Right lobe of liver (tissue), 6 donors: ENCODE measurements at regions not wholly inside any gene's neighbourhood (a gene's known extent, or its start where the extent isn't known, plus 50 kb on each side); places are given as distances from the start of the nearest gene placed in this dataset.

Source experiments
- ATAC-seq, 4 donors: fragments of 200-7000 bp; cut with Tn5 transposase; one replicate each; pipeline ENCODE4 v1.9.1; 2020; ENCODE audit warnings: mild to moderate bottlenecking in 4 of 4, moderate library complexity in 4 of 4
- DNase-seq, 3 donors: peaks; one replicate each; pipeline ENCODE4 v3.0.0-alpha.2; 2020
- H3K27ac ChIP-seq, 3 donors: fragments of 200-600 bp; one replicate each; pipeline ENCODE4 v1.8.0; 2022
- H3K27me3 ChIP-seq, 2 donors: fragments of 200-600 bp; one replicate each; pipeline ENCODE4 v1.8.0; 2022
- H3K36me3 ChIP-seq, 4 donors: fragments of 200-600 bp; sonication (generic) in 1 of 4; one replicate each; pipeline versions ENCODE4 v1.5.1 to v1.8.0; 2017 to 2022; ENCODE audit warnings: control low read depth in 1 of 4
- H3K4me1 ChIP-seq, 4 donors: fragments of 200-600 bp; sonication (generic) in 1 of 4; one replicate each; pipeline versions ENCODE4 v1.5.1 to v1.8.0; 2017 to 2022; ENCODE audit warnings: control low read depth in 1 of 4
- H3K4me3 ChIP-seq, 3 donors: fragments of 200-600 bp; one replicate each; pipeline ENCODE4 v1.8.0; 2022
- H3K9me3 ChIP-seq, 4 donors: fragments of 200-600 bp; sonication (generic) in 1 of 4; one replicate each; pipeline versions ENCODE4 v1.5.1 to v1.8.0; 2017 to 2022; ENCODE audit warnings: control low read depth in 1 of 4
- POLR2A ChIP-seq: fragments of 450-650 bp; IDR thresholded peaks from one replicate; pipeline ENCODE4 v1.6.1; 2017; ENCODE audit warnings: antibody characterized with exemption, mild to moderate bottlenecking
- WGBS: methylation state at CpG from one replicate; pipeline ENCODE4 v1.1.6; 2018; ENCODE audit warnings: low coverage, low lambda C conversion rate; ENCODE audit not compliant: insufficient coverage; ENCODE audit errors: missing lambda C conversion rate; 5-methylcytosine and 5-hydroxymethylcytosine counted together
- intact Hi-C, 2 donors: fragments of 100-400 bp; cut with DNase I; formaldehyde crosslinking; loops; one replicate each; pipeline versions ENCODE4 v1.11.2 to v1.14.1; 2022
- TF ChIP-seq, protein P1 (sequence below), 4 donors: fragments of 200-600 bp in 3 of 4; fragments of 450-650 bp in 1 of 4; IDR thresholded peaks; one replicate each; pipeline versions ENCODE4 v1.5.1 to v1.8.0; 2016 to 2022; ENCODE audit warnings: antibody characterized with exemption in 4 of 4, mild to moderate bottlenecking in 2 of 4
- donor health status: DM: no; HTN: yes; CAD: no.
- donor health status: DM: no; HTN: no; CAD: no.
- donor health status: DM: no; HTN: no; CAD: no.
- donor health status: DM: no; HTN: yes; CAD: no.
- donor health status: DM: no; HTN: yes; CAD: no.

DNA sequence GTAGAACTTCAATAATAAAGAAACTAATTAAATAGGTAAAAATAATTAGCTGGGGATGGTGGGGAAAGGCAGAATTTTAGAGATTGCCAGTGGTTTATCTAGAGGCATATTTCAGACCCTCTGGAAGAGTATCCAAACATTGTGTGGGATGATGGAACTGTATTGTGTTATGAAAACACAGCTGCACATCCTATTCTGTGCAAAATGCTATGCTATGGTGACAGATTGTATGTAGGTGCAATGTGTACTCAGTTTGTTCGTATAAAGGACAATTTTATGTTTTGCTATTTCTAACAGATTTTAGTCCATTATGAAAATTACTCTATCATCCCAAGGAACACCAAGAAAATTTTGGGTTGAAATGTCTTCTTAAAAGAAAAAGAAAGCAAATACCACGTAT lies 1054.7 kb downstream of the PDHA2 start:
- intact Hi-C loops = no loop called here
- ATAC-seq (no peak), DNase-seq (no peak)
- Histone ChIP-seq H3K4me3 (no peak overlapping the region), H3K27ac (no peak overlapping the region), H3K36me3 (no peaks in the 10 kb centered on the region), H3K9me3 (no peaks in the 10 kb centered on the region), H3K27me3 (no peaks in the 10 kb centered on the region), H3K4me1 (no peaks in the 10 kb centered on the region)
- TF ChIP-seq POLR2A = no peak
- TF ChIP-seq, protein P1, sequence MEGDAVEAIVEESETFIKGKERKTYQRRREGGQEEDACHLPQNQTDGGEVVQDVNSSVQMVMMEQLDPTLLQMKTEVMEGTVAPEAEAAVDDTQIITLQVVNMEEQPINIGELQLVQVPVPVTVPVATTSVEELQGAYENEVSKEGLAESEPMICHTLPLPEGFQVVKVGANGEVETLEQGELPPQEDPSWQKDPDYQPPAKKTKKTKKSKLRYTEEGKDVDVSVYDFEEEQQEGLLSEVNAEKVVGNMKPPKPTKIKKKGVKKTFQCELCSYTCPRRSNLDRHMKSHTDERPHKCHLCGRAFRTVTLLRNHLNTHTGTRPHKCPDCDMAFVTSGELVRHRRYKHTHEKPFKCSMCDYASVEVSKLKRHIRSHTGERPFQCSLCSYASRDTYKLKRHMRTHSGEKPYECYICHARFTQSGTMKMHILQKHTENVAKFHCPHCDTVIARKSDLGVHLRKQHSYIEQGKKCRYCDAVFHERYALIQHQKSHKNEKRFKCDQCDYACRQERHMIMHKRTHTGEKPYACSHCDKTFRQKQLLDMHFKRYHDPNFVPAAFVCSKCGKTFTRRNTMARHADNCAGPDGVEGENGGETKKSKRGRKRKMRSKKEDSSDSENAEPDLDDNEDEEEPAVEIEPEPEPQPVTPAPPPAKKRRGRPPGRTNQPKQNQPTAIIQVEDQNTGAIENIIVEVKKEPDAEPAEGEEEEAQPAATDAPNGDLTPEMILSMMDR (IDR thresholded peaks at IDR 0.05) = no peak
- 34% methylated on average over 2 of the region's 2 CpGs for WGBS

DNA sequence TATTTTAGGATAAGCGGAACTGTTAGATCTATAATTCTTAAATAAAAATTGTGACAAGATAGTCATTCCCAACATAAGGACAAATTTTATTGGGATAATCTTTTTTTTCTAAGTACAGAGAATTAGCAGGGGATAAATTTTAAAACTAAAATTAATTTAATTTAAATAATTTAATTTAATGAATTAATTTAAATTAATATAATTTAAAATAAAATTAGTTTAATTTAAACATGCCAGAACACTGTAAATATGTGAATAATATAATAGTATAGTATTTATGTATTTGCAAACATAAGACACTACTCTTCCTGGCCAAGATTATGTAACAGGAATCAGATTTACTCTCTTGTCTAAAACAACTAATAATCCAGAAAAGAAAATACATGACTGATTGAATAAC lies 1055.9 kb downstream of the PDHA2 start:
- Histone ChIP-seq H3K4me1 (no peaks in the 10 kb centered on the region), H3K36me3 (no peaks in the 10 kb centered on the region), H3K27me3 (no peaks in the 10 kb centered on the region), H3K27ac (no peak overlapping the region), H3K4me3 (no peak overlapping the region), H3K9me3 (no peaks in the 10 kb centered on the region)
- ATAC-seq = no peak
- DNase-seq = no peak
- TF ChIP-seq, protein P1 (IDR thresholded peaks at IDR 0.05) = no peak
- TF ChIP-seq POLR2A = no peak
- intact Hi-C loops = no loop called here
- 65% methylated on average over 1 of the region's 1 CpG for WGBS

DNA sequence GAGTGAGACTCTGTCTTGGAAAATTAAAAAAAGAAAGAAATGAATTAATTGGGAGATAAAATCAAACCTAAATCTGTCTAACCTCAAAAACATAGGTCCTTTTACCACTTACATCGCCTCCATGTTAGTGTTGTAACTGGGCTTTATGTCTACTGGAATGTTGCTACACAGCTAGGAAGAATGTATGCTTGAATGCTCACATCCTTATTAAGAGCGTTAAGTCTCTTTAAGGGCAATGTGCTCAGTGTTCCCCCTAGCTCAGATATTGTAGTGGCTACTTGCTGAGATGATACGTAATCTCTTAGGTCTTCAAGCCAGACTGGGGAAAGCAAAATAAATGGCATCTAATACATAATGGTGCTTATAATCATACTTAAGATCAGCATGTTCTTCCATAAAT lies 1072.8 kb downstream of the PDHA2 start:
- no peak for DNase-seq
- intact Hi-C loops = no loop called here
- no peak for ATAC-seq

DNA sequence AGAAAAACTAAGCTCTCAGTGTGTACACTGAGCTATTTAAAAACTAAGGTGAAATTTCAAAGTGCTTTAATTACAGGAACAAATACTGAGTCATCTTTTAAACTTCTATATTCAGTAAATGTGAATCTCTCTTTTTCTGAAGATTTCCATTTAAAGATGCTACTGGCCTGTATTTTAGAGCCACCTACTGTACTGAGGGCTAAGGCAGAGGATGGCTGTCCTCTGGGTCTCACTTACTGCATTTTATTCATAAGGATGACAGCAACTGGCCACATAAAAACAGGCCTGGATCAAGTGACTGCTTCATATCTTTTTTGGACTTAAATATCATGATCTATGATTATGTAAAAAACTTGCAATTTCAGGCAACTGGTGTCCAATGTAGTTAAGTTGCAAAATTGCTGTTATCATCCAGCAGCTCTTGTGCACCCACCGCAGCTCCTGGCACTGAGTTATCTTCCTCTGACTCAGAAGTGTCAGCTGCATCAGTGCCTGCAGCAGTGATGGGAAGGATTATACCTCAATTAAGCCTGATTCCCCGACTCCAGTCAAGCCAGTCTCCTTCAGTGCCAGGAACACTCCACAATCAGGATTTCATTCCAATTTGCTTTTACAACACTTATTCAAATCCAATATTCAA lies 1073.7 kb downstream of the PDHA2 start:
- no peak overlapping the region for H3K4me3 ChIP-seq
- intact Hi-C loops = no loop called here
- TF ChIP-seq, protein P1 (IDR thresholded peaks at IDR 0.05) = no peak
- TF ChIP-seq POLR2A = no peak
- no peaks in the 10 kb centered on the region for H3K36me3 ChIP-seq
- DNase-seq = no peak
- WGBS = 35% methylated on average over 2 of the region's 2 CpGs
- H3K9me3 ChIP-seq = no peaks in the 10 kb centered on the region
- no peak overlapping the region for H3K27ac ChIP-seq
- no peak for ATAC-seq
- no peaks in the 10 kb centered on the region for H3K4me1 ChIP-seq
- no peaks in the 10 kb centered on the region for H3K27me3 ChIP-seq

More for the DNA sequence above, 1072.8 kb downstream of the PDHA2 start:
- Histone ChIP-seq H3K4me3 (no peak overlapping the region), H3K4me1 (no peaks in the 10 kb centered on the region), H3K27ac (no peak overlapping the region), H3K9me3 (no peaks in the 10 kb centered on the region), H3K36me3 (no peaks in the 10 kb centered on the region), H3K27me3 (no peaks in the 10 kb centered on the region)
- WGBS = 55% methylated on average over 3 of the region's 3 CpGs
- TF ChIP-seq, protein P1 (IDR thresholded peaks at IDR 0.05) = no peak
- no peak for TF ChIP-seq POLR2A

DNA sequence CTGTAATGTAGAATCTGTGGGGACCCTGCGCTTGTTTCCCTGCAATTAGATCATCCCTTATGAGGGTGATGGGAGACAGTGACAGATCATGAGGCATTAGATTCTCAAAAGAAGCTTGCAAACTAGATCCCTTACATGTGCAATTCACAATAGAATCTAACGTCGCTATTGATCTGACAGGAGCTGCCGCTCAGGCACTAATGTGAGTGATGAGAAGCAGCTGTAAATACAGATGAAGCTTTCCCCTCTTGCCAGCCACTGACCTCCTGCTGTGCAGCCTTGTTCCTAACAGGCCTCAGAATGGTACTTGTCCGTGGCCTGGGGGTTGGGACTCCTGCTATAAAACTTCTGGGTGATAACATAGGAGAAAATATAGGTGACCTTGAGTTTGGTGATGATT lies 1076.8 kb downstream of the PDHA2 start:
- WGBS = 34% methylated on average over 5 of the region's 5 CpGs
- H3K27me3 ChIP-seq = no peaks in the 10 kb centered on the region
- intact Hi-C loops = no loop called here
- DNase-seq (no peak), ATAC-seq (no peak)
- H3K27ac ChIP-seq = no peak overlapping the region
- H3K4me3 ChIP-seq = no peak overlapping the region
- no peaks in the 10 kb centered on the region for H3K36me3 ChIP-seq
- H3K9me3 ChIP-seq = no peaks in the 10 kb centered on the region
- TF ChIP-seq, protein P1 (IDR thresholded peaks at IDR 0.05) = no peak
- no peak for TF ChIP-seq POLR2A
- H3K4me1 ChIP-seq = no peaks in the 10 kb centered on the region
